Mesenchymal stem cell (in vitro differentiated cells and primary cell): ENCODE measurements at regions not wholly inside any gene's neighbourhood (a gene's known extent, or its start where the extent isn't known, plus 50 kb on each side); places are given as distances from the start of the nearest gene placed in this dataset.

Experiments used
- DNase-seq: peaks from one replicate; pipeline ENCODE4 v3.0.0-alpha.2; 2013
- H2AFZ ChIP-seq: one replicate; pipeline ENCODE4 v1.6.1; 2013; ENCODE audit warnings: low read depth, mild to moderate bottlenecking, control low read depth, inconsistent platforms, low read length, moderate library complexity
- H2AK5ac ChIP-seq: 2 replicates; pipeline ENCODE4 v1.6.1; 2013; ENCODE audit warnings: low read length, moderate library complexity, mild to moderate bottlenecking, inconsistent platforms; ENCODE audit not compliant: severe bottlenecking
- H2BK120ac ChIP-seq: one replicate; pipeline ENCODE4 v1.6.1; 2013; ENCODE audit warnings: low read depth, mild to moderate bottlenecking, inconsistent platforms, low read length, moderate library complexity
- H2BK12ac ChIP-seq, 2 experiments: one replicate each; pipeline ENCODE4 v1.6.1; 2013; ENCODE audit warnings: inconsistent platforms in 2 of 2, low read length in 2 of 2, mild to moderate bottlenecking in 2 of 2, moderate library complexity in 2 of 2, control low read depth in 1 of 2
- H2BK15ac ChIP-seq: one replicate; pipeline ENCODE4 v1.6.1; 2013; ENCODE audit warnings: mild to moderate bottlenecking, low read depth, inconsistent platforms; ENCODE audit not compliant: poor library complexity, severe bottlenecking
- H2BK5ac ChIP-seq: 2 replicates; pipeline ENCODE4 v1.6.1; 2013; ENCODE audit warnings: low read depth, mild to moderate bottlenecking, low read length, control low read depth, inconsistent platforms; ENCODE audit not compliant: poor library complexity, severe bottlenecking
- H3K14ac ChIP-seq, 2 experiments: one replicate each; pipeline ENCODE4 v1.6.1; 2013; ENCODE audit warnings: inconsistent platforms in 2 of 2, low read length in 2 of 2, control low read depth in 1 of 2, mild to moderate bottlenecking in 1 of 2, moderate library complexity in 1 of 2
- H3K18ac ChIP-seq, 2 experiments: one replicate each; pipeline ENCODE4 v1.6.1; 2013; ENCODE audit warnings: inconsistent platforms in 2 of 2, low read length in 2 of 2, control low read depth in 1 of 2, low read depth in 1 of 2, mild to moderate bottlenecking in 1 of 2
- H3K23ac ChIP-seq, 2 experiments: one replicate each; pipeline ENCODE4 v1.6.1; 2013; ENCODE audit warnings: inconsistent platforms in 2 of 2, low read length in 2 of 2, mild to moderate bottlenecking in 2 of 2, moderate library complexity in 2 of 2, control low read depth in 1 of 2
- H3K27ac ChIP-seq: 2 replicates; pipeline ENCODE4 v1.5.1; 2013; ENCODE audit warnings: mild to moderate bottlenecking, moderate library complexity, low read length, control low read depth, inconsistent platforms; ENCODE audit not compliant: poor library complexity, severe bottlenecking
- H3K27me3 ChIP-seq, 2 experiments: 2 replicates each; pipeline versions ENCODE4 v1.6.1 to v1.7.0; 2013; ENCODE audit warnings: low read length in 2 of 2, mild to moderate bottlenecking in 2 of 2, moderate library complexity in 2 of 2, control low read depth in 1 of 2, inconsistent platforms in 1 of 2; ENCODE audit not compliant: control insufficient read depth in 1 of 2, insufficient read depth in 1 of 2
- H3K36me3 ChIP-seq, 2 experiments: 2 replicates each; pipeline versions ENCODE4 v1.6.1 to v1.7.0; 2013; ENCODE audit warnings: low read length in 2 of 2, control low read depth in 1 of 2, inconsistent platforms in 1 of 2, low read depth in 1 of 2, mild to moderate bottlenecking in 1 of 2; ENCODE audit not compliant: insufficient read depth in 2 of 2, control insufficient read depth in 1 of 2
- H3K4ac ChIP-seq, 2 experiments: one replicate each; pipeline ENCODE4 v1.6.1; 2013; ENCODE audit warnings: inconsistent platforms in 2 of 2, low read length in 2 of 2, mild to moderate bottlenecking in 2 of 2, moderate library complexity in 2 of 2, control low read depth in 1 of 2, low read depth in 1 of 2
- H3K4me1 ChIP-seq: 2 replicates; pipeline ENCODE4 v1.6.1; 2013; ENCODE audit warnings: low read depth, low read length, control low read depth; ENCODE audit not compliant: control insufficient read depth, insufficient read depth
- H3K4me2 ChIP-seq: 2 replicates; pipeline ENCODE4 v1.6.1; 2013; ENCODE audit warnings: low read length, mild to moderate bottlenecking, inconsistent platforms; ENCODE audit not compliant: poor library complexity, severe bottlenecking
- H3K4me3 ChIP-seq, 2 experiments: 2 replicates each; pipeline versions ENCODE4 v1.5.1 to v1.7.0; 2013; ENCODE audit warnings: low read length in 2 of 2, mild to moderate bottlenecking in 2 of 2, control low read depth in 1 of 2, low read depth in 1 of 2; ENCODE audit not compliant: insufficient read depth in 1 of 2
- H3K79me1 ChIP-seq: replicated peaks from 2 replicates; pipeline ENCODE4 v1.6.1; 2013; ENCODE audit warnings: mild to moderate bottlenecking, control low read depth, low read length, inconsistent platforms; ENCODE audit not compliant: poor library complexity, severe bottlenecking
- H3K9ac ChIP-seq: 2 replicates; pipeline ENCODE4 v1.7.0; 2013; ENCODE audit warnings: mild to moderate bottlenecking, low read length, moderate library complexity
- H3K9me3 ChIP-seq: 2 replicates; pipeline ENCODE4 v1.7.0; 2013; ENCODE audit warnings: mild to moderate bottlenecking, low read length; ENCODE audit not compliant: control insufficient read depth
- H4K8ac ChIP-seq: one replicate; pipeline ENCODE4 v1.6.1; 2013; ENCODE audit warnings: inconsistent platforms, mild to moderate bottlenecking, low read length, moderate library complexity
- H4K91ac ChIP-seq: one replicate; pipeline ENCODE4 v1.6.1; 2013; ENCODE audit warnings: mild to moderate bottlenecking, low read length, inconsistent platforms
- WGBS: methylation state at CpG from one replicate; pipeline ENCODE4 v1.1.7; 2013; ENCODE audit warnings: mixed read lengths; 5-methylcytosine and 5-hydroxymethylcytosine counted together

DNA sequence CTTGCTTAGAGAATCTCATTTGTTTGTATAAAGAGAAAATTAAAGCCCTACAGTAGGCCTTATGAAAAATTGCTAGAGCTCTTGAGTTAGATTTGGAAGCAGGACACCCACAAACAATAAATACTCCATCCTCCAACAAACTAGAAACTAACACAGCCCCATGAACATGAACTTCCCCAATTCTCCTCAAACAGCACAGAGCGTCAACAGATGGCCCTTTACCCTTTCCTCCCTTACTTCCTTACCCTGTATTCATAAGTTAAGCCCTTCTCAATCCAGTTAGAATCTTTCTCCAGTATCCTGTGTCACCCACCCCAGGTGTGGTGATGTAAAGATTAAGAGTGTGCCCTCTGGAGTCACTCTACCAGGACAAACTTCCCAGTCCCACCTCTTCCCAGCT is 113.7 kb downstream of the UNC5CL start:
- Histone ChIP-seq H2BK5ac (no peak overlapping the region), H3K23ac (no peak overlapping the region), H3K36me3 (no peaks in the 10 kb centered on the region), H2BK12ac (no peak overlapping the region), H3K79me1 (no peaks in the 10 kb centered on the region), H3K18ac (no peak overlapping the region), H3K9me3 (no peaks in the 10 kb centered on the region), H2AFZ (no peak overlapping the region), H4K91ac (no peak overlapping the region), H3K27me3 (peaks cover 3 to 12% of the 10 kb centered on the region in 2 experiments), H2BK120ac (no peak overlapping the region), H3K27ac (no peak overlapping the region), H3K4me1 (peaks cover 7% of the 10 kb centered on the region), H2AK5ac (no peak overlapping the region), H3K4ac (no peak overlapping the region), H3K4me2 (no peak overlapping the region), H3K14ac (no peak overlapping the region), H3K4me3 (no peak overlapping the region), H3K9ac (no peak overlapping the region), H2BK15ac (no peak overlapping the region), H4K8ac (no peak overlapping the region)
- 100% methylated on average over 1 of the region's 1 CpG for WGBS
- no peak for DNase-seq

DNA sequence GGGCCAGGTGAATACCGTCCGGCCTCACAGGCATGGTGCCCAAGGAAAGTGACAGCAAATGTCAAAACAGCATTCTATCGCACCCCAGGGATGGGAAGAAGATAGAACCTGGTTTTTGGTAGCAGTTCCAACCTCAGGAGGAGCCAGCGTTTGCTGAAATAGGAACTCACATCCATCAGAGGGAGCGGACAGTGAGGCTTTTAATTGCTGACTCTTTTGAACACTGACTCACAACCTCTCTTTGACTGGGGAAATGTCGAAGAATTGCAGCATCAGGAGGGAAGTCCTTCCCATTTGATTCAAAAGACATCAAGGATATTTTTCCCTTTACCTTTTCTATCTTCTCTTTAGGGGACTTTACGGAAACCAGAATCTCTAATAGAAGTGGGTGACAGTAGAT is 114.2 kb downstream of the UNC5CL start:
- H3K27ac ChIP-seq, result no peak overlapping the region
- 99% methylated on average over 7 of the region's 7 CpGs for WGBS
- H2AK5ac ChIP-seq, result no peak overlapping the region
- no peak overlapping the region for H3K23ac ChIP-seq
- no peaks in the 10 kb centered on the region for H3K36me3 ChIP-seq
- no peak overlapping the region for H3K14ac ChIP-seq
- H3K4ac ChIP-seq, result no peak overlapping the region
- H2BK12ac ChIP-seq, result no peak overlapping the region
- DNase-seq, result no peak
- H4K8ac ChIP-seq, result no peak overlapping the region
- H2AFZ ChIP-seq, result no peak overlapping the region
- no peaks in the 10 kb centered on the region for H3K9me3 ChIP-seq
- no peak overlapping the region for H3K18ac ChIP-seq
- H3K9ac ChIP-seq, result no peak overlapping the region
- peaks cover 3 to 12% of the 10 kb centered on the region in 2 experiments for H3K27me3 ChIP-seq
- H3K4me2 ChIP-seq, result no peak overlapping the region
- no peaks in the 10 kb centered on the region for H3K79me1 ChIP-seq
- H3K4me3 ChIP-seq, result no peak overlapping the region
- peaks cover 7% of the 10 kb centered on the region for H3K4me1 ChIP-seq
- H2BK5ac ChIP-seq, result no peak overlapping the region
- no peak overlapping the region for H2BK15ac ChIP-seq
- no peak overlapping the region for H4K91ac ChIP-seq
- H2BK120ac ChIP-seq, result no peak overlapping the region

DNA sequence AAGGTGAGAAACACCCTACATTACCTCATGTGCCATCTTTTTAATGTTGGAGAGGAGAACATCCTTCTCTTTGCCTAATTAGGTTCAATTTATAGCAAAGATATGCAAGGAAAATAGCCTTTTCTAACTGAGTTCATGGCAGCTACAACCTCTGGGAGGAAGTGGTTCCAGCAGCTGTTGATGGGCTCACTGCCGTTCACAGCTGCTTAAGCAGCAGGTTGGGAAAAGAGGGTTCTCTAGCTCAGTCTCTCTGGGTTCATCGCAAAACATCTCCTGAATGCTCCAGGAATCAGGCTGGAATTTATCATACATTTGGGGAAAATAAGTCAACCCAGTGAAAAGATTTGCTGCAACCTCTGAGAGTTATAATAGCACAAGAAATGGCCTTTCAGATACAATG is 115.1 kb downstream of the UNC5CL start:
- Histone ChIP-seq H3K4me1 (peaks cover 7% of the 10 kb centered on the region), H3K36me3 (no peaks in the 10 kb centered on the region), H3K9me3 (no peaks in the 10 kb centered on the region), H3K79me1 (no peaks in the 10 kb centered on the region), H2AFZ (no peak overlapping the region), H3K4me3 (no peak overlapping the region), H4K91ac (no peak overlapping the region), H3K27me3 (peaks cover 3 to 12% of the 10 kb centered on the region in 2 experiments), H2BK120ac (no peak overlapping the region), H4K8ac (no peak overlapping the region), H3K4me2 (no peak overlapping the region), H3K4ac (no peak overlapping the region), H2BK5ac (no peak overlapping the region), H3K23ac (no peak overlapping the region), H2BK15ac (no peak overlapping the region), H2AK5ac (no peak overlapping the region), H3K9ac (no peak overlapping the region), H3K27ac (no peak overlapping the region), H3K14ac (no peak overlapping the region), H3K18ac (no peak overlapping the region), H2BK12ac (no peak overlapping the region)
- 93% methylated on average over 2 of the region's 2 CpGs for WGBS
- no peak for DNase-seq

DNA sequence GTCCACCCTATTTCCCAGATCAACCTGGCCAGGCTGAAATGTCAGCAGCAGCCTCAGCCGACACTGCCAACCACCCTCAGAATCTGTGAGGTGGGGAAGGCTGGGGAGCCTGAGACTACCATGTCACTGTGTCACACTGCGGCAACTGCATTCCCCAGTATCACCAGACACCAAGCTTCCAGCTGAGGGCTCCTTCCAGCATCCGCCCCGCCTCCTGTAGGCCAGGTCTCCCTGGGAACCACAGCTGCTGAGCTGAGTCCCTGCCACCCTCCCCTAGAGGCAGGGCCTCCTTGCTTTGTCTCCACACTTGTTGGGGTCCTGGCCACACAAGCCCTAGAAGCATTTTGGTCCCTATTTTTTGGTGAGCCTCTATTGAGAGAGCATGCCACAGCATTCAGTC is 115.7 kb downstream of the UNC5CL start:
- Histone ChIP-seq H2AK5ac (no peak overlapping the region), H3K79me1 (no peaks in the 10 kb centered on the region)

More for the DNA sequence above, 115.7 kb downstream of the UNC5CL start:
- H3K14ac ChIP-seq, result no peak overlapping the region
- no peak overlapping the region for H4K91ac ChIP-seq
- WGBS, result 88% methylated on average over 4 of the region's 4 CpGs
- no peak overlapping the region for H2BK15ac ChIP-seq
- H3K23ac ChIP-seq, result no peak overlapping the region
- no peak overlapping the region for H3K9ac ChIP-seq
- H2AFZ ChIP-seq, result no peak overlapping the region
- no peak overlapping the region for H3K4ac ChIP-seq
- DNase-seq, result no peak
- H2BK5ac ChIP-seq, result no peak overlapping the region
- no peaks in the 10 kb centered on the region for H3K36me3 ChIP-seq
- H3K4me1 ChIP-seq, result peaks cover 7% of the 10 kb centered on the region
- H3K27ac ChIP-seq, result no peak overlapping the region
- no peak overlapping the region for H4K8ac ChIP-seq
- H3K4me2 ChIP-seq, result no peak overlapping the region
- H3K4me3 ChIP-seq, result no peak overlapping the region
- H3K9me3 ChIP-seq, result no peaks in the 10 kb centered on the region
- no peak overlapping the region for H3K18ac ChIP-seq
- H2BK12ac ChIP-seq, result no peak overlapping the region
- H3K27me3 ChIP-seq, result peaks cover 3 to 12% of the 10 kb centered on the region in 2 experiments
- H2BK120ac ChIP-seq, result no peak overlapping the region
